IPS DF 6.9 (cell line): ENCODE measurements at regions not wholly inside any gene's neighbourhood (a gene's known extent, or its start where the extent isn't known, plus 50 kb on each side); places are given as distances from the start of the nearest gene placed in this dataset.
"Not testable (repeated sequence)": the region's sequence is repeated elsewhere in the genome, so short reads cannot be mapped to it uniquely, and the experiment has no call there.

Experiments used
- DNase-seq: peaks from one replicate; pipeline ENCODE4 v3.0.0-alpha.2; 2013; ENCODE audit warnings: low read depth, low spot score
- H3K27ac ChIP-seq: one replicate; pipeline ENCODE4 v1.5.1; 2013; ENCODE audit warnings: low read length, control low read depth
- H3K27me3 ChIP-seq: 2 replicates; pipeline ENCODE4 v1.6.1; 2013; ENCODE audit warnings: mild to moderate bottlenecking, low read length; ENCODE audit not compliant: control insufficient read depth, insufficient read depth
- H3K36me3 ChIP-seq: 2 replicates; pipeline ENCODE4 v1.6.1; 2013; ENCODE audit warnings: low read length; ENCODE audit not compliant: control insufficient read depth, insufficient read depth
- H3K4me1 ChIP-seq: 2 replicates; pipeline ENCODE4 v1.6.1; 2013; ENCODE audit warnings: low read length; ENCODE audit not compliant: control insufficient read depth, insufficient read depth
- H3K4me3 ChIP-seq: 2 replicates; pipeline ENCODE4 v1.5.1; 2013; ENCODE audit warnings: mild to moderate bottlenecking, low read length
- H3K9me3 ChIP-seq: 2 replicates; pipeline ENCODE4 v1.6.1; 2013; ENCODE audit warnings: low read length, inconsistent platforms; ENCODE audit not compliant: control insufficient read depth, insufficient read depth
- WGBS: extraction: QIAGEN DNeasy Blood & Tissue Kit; methylation state at CpG from one replicate; pipeline ENCODE4 v1.1.7; 2013; ENCODE audit warnings: mixed read lengths, missing lambda C conversion rate; ENCODE audit not compliant: insufficient read length, insufficient coverage; 5-methylcytosine and 5-hydroxymethylcytosine counted together

DNA sequence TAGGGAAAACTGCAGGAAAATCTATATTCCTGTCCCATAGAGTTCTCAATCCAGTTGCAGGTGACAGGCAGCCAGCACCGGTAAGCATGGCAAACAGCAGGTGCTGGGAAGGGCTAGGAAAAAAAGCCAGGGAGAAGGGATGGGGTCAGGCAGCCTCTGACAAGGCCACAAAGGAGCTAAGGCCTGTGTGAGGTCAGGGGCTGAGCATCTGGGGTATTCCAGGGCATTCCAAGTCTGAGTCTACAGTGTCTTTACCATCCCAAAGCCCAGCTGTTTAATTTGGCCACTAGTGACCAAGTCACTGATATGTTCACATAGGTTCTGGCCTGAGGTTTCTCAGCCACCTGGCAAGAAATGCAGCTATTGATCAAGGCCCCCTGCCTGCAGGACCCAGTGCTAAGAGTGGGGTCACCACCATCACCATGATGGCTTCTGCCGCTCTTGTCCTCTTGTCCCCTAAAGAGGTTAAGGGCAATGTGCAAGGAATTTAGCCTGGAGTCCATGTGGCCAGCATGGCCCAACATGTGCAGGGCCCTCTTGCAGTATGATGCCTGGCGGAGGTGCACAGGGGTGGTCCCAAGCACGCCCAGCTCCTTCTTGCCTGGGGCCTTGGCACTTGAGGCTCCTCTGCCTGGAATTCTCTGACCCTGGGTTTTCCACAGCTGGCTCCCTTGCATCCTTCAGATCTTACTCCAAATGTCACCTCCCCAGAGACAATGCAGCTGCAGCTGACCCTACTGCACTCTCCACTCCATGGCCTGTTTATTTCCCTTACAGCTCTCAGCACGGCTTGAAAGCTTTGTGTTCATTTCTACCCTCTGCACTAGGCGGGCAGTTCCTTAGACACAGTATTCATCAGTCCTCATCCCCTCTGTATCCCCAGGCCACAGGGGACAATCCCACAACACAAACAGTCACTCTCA, 213.1 kb downstream of the MSX2 start:
- Histone ChIP-seq H3K27me3 (no peaks in the 10 kb centered on the region), H3K9me3 (no peaks in the 10 kb centered on the region), H3K27ac (no peak overlapping the region), H3K4me3 (no peak overlapping the region), H3K4me1 (no peaks in the 10 kb centered on the region; the same call in 1 of the 2 replicates), H3K36me3 (no peaks in the 10 kb centered on the region)
- WGBS = no CpG with 5 or more reads among the region's 6 CpGs
- no peak for DNase-seq

GRCh38 chr5:174935854-174936474, 211.6 kb downstream of the MSX2 start:
- Histone ChIP-seq H3K4me3 (no peak overlapping the region), H3K9me3 (no peaks in the 10 kb centered on the region), H3K36me3 (no peaks in the 10 kb centered on the region), H3K27me3 (no peaks in the 10 kb centered on the region), H3K4me1 (no peaks in the 10 kb centered on the region), H3K27ac (no peak overlapping the region)
- no CpG with 5 or more reads among the region's 9 CpGs for WGBS
- peak; percentile 64 for DNase-seq

GRCh38 chr5:174931033-174931432, 206.7 kb downstream of the MSX2 start:
- H3K4me3 ChIP-seq, H3K4me1 ChIP-seq, DNase-seq, H3K36me3 ChIP-seq, H3K9me3 ChIP-seq, H3K27me3 ChIP-seq, H3K27ac ChIP-seq: not testable (repeated sequence)
- WGBS = no CpG with 5 or more reads among the region's 4 CpGs

DNA sequence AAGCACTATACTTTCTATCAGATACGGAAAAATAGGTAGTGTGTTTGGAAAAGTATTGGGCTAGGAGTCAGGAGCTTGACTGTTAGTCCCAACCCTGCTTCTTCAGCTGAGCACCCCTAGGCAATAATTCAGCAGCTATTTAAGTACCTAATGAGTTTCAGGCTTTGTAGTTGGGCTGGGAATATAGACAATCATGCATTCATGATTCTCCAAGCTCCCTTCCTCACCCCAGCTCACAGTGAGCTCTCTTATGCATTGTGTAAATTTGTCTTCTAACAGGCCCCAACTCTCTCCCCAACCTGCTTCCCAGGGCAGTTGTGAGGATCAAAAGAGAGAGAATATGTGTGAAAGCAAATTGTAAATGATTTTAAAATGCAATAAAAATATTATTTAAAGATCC, 201.2 kb downstream of the MSX2 start:
- Histone ChIP-seq H3K36me3 (no peaks in the 10 kb centered on the region), H3K27me3 (no peaks in the 10 kb centered on the region), H3K4me1 (no peaks in the 10 kb centered on the region; the same call in 1 of the 2 replicates), H3K27ac (no peak overlapping the region), H3K9me3 (no peaks in the 10 kb centered on the region), H3K4me3 (no peak overlapping the region)
- DNase-seq = no peak
- no CpG with 5 or more reads among the region's 1 CpG for WGBS

GRCh38 chr5:174922955-174923354, 198.6 kb downstream of the MSX2 start:
- no CpG with 5 or more reads among the region's 20 CpGs for WGBS
- no peaks in the 10 kb centered on the region for H3K9me3 ChIP-seq
- H3K36me3 ChIP-seq = no peaks in the 10 kb centered on the region
- no peak overlapping the region for H3K4me3 ChIP-seq
- H3K27me3 ChIP-seq = no peaks in the 10 kb centered on the region
- no peaks in the 10 kb centered on the region; the same call in 1 of the 2 replicates for H3K4me1 ChIP-seq
- H3K27ac ChIP-seq = no peak overlapping the region
- no peak for DNase-seq

DNA sequence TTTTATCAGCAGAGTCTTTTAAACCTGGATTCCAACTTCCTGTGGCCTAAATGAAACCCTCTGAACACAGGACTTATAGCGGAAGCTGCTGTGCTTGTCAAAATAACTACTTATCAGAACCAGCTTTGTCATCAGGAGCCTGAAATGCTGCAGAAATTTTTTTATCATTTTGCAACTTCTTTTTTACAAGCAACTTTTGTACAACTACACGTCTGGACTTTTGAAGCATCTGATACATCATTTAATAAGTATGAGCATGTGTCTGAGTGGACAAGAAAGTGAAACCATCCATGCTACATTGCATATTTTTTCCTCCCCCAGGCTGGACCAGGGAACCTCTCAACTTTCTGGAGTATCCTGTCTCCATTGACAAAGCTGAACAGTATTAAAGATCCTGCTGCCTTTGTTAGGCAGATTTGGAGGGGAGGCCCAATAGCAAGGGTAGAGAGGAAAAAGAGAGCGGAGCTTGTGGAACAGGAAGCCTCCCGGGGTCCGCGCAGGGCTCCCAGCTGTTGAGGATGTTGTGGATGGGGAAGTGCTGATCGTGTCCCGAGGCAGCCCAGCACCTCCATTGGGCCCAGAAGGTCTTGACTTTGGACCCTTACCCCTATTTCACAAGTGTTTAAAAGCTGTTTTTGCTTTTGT, 196.6 kb downstream of the MSX2 start:
- H3K27me3 ChIP-seq = no peaks in the 10 kb centered on the region
- DNase-seq = no peak
- H3K27ac ChIP-seq = no peak overlapping the region
- no peak overlapping the region for H3K4me3 ChIP-seq
- H3K4me1 ChIP-seq = peaks cover 2% of the 10 kb centered on the region; the same call in 1 of the 2 replicates
- no peaks in the 10 kb centered on the region for H3K36me3 ChIP-seq
- no CpG with 5 or more reads among the region's 8 CpGs for WGBS
- H3K9me3 ChIP-seq = no peaks in the 10 kb centered on the region

GRCh38 chr5:174919351-174919750, 195.0 kb downstream of the MSX2 start:
- no peaks in the 10 kb centered on the region for H3K27me3 ChIP-seq
- H3K27ac ChIP-seq = no peak overlapping the region
- DNase-seq = no peak
- no peaks in the 10 kb centered on the region for H3K36me3 ChIP-seq
- no peak overlapping the region for H3K4me3 ChIP-seq
- no CpG with 5 or more reads among the region's 3 CpGs for WGBS
- peaks cover 2% of the 10 kb centered on the region; the same call in 1 of the 2 replicates for H3K4me1 ChIP-seq
- H3K9me3 ChIP-seq = no peaks in the 10 kb centered on the region

- Histone ChIP-seq H3K9me3 (no peaks in the 10 kb centered on the region), H3K36me3 (no peaks in the 10 kb centered on the region), H3K4me1 (peaks cover 2% of the 10 kb centered on the region; the same call in 1 of the 2 replicates), H3K27ac (no peak overlapping the region), H3K27me3 (no peaks in the 10 kb centered on the region), H3K4me3 (no peak overlapping the region)
- WGBS = no CpG with 5 or more reads among the region's 1 CpG
- DNase-seq = no peak
These were observed 194.3 kb downstream of the MSX2 start for GRCh38 chr5:174918655-174919054.

DNA sequence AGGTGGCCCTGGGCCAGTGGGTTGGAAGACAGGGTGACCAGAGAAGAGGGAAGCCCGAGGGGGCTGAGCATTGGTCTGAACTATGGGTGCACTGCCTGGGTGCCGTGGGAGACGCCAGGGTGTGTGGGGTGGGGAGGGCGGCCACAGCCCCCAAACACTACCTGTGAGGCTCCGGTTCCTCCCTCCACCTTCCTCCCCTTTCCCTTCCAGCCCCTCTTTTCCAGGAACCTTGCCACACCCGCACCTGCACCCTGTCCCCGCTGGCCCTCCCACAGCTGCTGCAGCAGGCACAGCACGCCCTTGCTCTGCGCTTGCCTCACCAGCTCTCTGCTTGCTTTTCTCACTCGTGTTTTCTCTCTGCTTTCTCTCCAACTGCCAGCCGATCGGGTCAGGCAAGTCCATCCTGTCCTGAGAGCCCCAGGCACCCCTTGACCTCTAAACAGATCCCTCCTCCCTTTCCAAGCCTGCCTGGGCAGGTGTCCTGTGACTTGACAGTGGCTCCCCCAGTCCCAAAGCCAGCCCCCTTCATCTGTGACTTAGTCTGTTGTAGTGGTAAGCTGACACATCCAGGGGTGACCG, 193.7 kb downstream of the MSX2 start:
- WGBS = no CpG with 5 or more reads among the region's 13 CpGs
- H3K9me3 ChIP-seq = no peaks in the 10 kb centered on the region
- DNase-seq = no peak

DNA sequence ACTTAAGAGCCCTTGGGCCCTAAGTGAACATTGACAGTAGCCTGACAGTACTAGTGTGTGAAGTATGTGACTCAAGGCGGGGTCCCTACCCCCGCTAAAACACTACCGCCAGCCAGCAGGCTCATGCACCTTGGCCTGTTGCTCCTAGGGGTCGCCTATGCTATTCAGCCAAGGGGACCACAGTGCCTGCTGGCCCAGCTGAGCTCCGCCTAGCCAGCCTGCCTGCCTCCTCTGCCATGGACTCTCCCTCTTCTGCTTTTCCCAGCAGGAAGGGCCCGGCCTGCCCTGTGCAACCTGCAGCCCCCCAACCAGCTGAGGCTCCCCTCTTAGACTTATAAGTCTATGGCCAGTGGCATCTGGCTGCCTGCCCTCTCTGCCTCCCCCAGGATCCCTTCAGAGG, 193.1 kb downstream of the MSX2 start:
- not testable (repeated sequence) for H3K27ac ChIP-seq, H3K4me1 ChIP-seq, H3K36me3 ChIP-seq, H3K9me3 ChIP-seq, H3K27me3 ChIP-seq, DNase-seq, H3K4me3 ChIP-seq
- no CpG with 5 or more reads among the region's 6 CpGs for WGBS

More for the DNA sequence above, 193.7 kb downstream of the MSX2 start:
- Histone ChIP-seq H3K4me3 (no peak overlapping the region), H3K36me3 (no peaks in the 10 kb centered on the region), H3K4me1 (peaks cover 2% of the 10 kb centered on the region; the same call in 1 of the 2 replicates), H3K27me3 (no peaks in the 10 kb centered on the region), H3K27ac (no peak overlapping the region)
